NCI-H774 (cell line): ENCODE measurements at regions not wholly inside any gene's neighbourhood (a gene's known extent, or its start where the extent isn't known, plus 50 kb on each side); places are given as distances from the start of the nearest gene placed in this dataset.
A peak's percentile ranks its signal among the peaks of the same experiment; 100 is the strongest.
"Not testable (repeated sequence)": the region's sequence is repeated elsewhere in the genome, so short reads cannot be mapped to it uniquely, and the experiment has no call there.

Experiments
- DNase-seq: peaks from one replicate; lab custom pipeline; 2025; lab: John Stamatoyannopoulos, UW

DNA sequence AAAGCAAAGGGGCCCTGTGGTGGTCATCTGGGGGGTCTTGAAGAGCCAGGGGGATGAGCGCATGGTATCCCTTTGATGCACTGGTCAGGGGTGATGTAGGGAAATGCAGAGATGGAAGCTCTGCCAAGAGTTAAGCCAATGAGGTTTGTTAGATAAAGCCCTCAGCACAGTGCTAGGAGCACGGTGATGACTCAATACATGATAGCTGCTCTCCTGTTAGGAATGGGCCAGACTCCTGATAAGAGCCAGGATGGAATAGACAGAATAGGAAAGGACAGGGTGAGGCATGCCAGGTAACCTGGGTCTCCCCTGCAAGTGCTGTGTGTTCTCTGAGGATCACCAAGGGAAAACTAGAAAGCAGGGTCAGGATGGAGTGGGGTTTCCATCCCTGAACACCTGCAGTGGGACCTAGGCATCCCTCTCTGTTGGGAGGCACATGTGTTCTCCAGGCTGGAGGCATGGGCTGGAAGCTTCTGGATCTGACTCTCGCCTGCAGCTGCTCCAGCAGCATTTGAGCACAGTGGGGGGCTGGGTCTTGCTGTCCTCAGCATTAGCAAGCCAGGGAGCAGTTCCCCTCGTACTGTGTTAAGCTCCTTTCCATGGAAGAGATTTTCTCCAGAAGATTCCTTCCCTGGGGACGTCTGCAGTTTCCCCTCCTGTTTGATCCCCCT, 71.8 kb upstream of the TIAM2 start:
- no peak for DNase-seq

DNA sequence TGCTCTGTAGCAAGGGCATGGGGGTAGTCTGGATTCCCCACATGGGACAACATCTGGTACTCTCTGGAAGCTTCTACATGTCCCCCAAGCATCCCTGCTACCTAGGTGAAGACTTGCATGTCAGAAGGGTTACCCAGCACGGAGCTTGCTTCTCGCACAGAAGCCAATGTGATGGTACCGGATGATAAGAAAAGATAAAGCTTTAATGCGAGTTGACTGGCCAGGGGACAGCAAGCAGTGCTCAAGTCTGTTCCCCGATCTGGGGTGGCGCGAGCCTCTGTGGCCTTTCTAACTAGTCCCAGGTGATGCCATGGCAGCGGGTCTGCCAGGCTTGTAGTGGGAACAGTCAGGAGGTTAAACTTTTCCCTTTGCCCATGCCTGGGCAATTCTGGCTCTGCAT, 70.0 kb upstream of the TIAM2 start:
- no peak for DNase-seq

DNA sequence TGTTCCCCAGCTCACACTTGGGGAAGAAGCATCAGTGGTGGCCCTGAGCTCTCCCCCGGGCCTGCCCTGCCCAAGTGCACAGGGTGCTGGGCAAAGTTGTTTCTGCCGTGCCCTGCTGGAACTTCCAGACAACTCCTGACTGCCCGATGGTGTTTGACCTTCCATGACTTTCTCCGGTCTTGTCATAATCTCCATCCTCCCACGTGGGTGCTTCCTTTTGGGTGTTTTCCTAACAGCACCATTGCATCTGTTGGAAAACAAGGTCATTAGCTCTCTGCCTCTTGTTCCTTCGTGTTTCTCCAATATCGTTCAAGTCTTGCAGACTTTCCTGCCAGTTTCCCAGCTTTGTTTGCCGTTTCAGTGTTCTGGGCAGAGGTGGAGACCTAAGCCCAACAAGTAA, 68.7 kb upstream of the TIAM2 start:
- no peak for DNase-seq

DNA sequence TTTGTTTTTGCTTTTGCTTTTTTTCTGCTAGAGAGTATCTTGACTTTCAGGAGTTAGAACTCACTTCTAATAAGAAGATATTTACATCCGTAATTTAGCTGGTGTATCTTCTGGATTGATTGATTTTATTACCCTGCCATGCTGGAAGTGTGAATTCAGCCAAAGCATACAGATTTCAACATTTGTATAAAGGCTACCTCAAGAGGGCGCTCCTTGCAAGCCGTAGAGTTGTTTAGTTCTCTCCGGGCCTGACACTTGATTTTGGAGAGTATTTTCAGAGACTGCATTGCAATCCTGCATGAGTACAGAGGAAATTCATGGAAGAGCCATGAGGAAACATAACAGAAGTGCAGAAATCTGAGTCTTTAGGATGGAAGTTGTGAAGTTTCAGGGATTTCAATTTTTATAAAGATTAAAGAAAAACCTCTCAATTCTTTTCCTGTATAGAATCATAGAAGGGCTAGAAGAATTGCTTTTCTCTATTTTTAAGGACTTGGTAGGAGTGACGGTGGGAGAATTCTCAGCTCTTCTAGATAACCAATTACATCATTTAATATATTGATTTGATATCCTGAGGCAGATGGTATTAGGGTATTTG, 66.7 kb upstream of the TIAM2 start:
- peak; percentile 60 for DNase-seq

DNA sequence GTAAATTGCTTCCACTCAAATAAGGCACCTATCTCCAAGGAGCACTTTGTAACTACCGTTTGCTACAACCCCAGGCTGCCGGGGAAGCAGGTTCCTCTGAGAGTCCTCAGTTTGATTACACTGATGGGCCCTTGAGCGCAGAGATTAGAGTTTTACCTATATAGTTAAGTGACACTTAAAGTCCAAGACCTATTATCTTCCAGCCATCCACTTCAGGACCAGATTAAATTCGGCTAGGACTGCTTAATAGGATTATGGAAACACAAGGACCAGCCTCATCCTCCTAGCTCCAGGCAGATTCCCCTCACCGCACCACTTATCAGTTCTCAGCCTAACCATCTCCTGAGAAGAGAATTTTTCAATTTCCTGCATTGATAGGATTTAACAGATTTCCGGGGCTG, 64.7 kb upstream of the TIAM2 start:
- DNase-seq: no peak

- no peak for DNase-seq
Measured at GRCh38 chr6:154931711-154932424, 63.2 kb upstream of the TIAM2 start.

DNA sequence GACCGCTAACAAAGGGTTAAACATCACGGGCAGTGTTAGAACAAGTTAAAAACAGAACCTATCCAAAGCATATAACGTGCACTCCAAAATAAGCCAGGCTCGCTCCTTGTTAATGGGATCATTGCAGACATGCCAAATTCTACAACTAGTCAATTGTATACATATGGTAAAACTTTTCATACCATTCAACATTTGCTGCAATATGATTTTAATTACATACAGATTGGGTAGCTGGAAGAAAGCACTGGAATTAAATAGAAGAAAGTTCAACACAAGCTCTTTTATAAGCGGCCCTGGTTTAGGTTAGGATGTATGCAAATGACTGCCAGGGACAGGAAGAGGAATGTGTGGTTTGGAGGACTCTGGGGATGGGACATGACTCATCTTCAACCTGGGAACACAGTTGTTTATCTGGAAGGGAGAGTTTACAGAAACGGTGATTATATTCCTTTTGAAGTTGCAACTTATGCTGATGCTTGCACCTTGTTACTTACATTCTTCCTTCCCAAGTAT, 62.5 kb upstream of the TIAM2 start:
- DNase-seq: no peak

- no peak for DNase-seq
Measured at GRCh38 chr6:154933181-154933827, 61.8 kb upstream of the TIAM2 start.

DNA sequence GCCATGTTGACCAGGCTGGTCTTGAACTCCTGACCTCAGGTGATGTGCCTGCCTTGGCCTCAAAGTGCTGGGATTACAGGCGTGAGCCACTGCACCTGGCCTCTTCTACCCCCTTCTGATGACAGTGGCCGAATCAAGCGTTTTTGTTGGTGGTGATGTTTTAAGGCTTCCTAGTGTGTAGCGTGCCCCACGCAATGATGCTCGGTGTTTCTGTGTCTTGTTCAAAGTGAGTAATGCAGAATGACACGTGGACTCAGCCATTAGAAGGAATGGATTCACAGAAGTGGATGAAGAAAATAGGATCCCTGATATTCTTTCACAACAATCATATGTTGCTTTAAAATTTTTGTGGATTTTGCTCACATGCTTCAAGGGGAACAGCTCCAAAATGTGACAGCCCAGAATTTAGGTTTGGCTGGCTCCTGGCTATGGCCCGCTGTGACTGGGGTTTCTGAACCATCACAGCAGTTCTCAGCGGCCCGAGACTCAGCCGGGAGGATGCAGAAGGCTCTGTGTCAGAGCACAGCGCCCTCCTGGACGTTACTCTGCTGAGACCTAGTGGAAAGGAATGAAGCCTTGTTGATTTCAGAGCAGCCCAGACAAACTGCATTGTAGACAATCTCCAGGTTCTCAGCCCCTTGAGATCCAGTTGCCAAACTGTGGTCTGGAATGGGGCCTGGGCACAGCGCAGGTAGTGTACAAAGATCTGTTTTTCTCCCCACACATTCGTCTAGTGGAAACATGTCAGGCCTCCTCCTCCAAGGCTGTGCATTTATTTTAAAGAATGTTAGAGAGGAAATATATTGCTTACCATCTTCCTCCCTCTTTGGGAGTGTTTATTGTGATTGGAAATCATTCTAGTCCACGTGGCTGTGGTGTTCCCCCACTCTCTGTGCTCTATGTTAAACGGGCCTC, 57.6 kb upstream of the TIAM2 start:
- no peak for DNase-seq

DNA sequence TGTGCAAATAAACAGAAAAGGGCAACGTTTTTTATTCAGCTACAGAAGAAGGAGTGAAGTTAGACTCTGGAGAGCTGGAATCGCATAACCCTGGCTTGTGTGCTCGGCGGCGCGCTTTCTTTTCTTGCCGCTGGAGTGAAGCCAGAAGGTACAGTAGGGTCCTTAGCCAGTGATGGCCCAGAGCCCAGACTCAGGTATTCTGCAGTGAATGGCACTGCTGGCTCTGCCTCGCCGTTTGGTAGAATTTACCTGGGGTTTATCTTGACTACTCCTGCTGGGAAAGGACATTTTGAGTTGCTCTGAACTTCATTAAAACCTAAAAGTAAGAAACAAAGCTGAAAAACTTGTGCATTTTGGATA, 56.9 kb upstream of the TIAM2 start:
- DNase-seq: no peak

DNA sequence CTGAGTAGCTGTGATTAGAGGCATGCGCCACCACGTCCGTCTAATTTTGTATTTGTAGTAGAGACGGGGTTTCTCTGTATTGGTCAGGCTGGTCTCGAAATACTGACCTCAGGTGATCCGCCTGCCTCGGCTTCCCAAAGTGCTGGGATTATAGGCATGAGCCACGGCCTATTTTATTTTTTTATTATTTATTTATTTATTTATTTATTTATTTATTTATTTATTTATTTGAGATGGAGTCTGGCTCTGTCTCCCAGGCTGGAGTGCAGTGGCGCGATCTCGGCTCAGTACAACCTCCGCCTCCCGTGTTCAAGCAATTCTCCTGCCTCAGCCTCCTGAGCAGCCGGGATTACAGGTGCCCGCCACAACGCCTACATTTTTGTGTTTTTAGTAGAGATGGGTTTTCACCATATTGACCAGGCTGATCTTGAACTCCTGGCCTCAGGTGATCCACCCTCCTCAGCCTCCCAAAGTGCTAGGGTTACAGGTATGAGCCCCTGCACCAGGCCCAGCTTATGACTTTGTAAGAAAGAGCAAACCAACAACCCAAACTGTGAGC, 56.3 kb upstream of the TIAM2 start:
- not testable (repeated sequence) for DNase-seq

- DNase-seq: no peak
Measured at GRCh38 chr6:154942770-154943169, 52.3 kb upstream of the TIAM2 start.

DNA sequence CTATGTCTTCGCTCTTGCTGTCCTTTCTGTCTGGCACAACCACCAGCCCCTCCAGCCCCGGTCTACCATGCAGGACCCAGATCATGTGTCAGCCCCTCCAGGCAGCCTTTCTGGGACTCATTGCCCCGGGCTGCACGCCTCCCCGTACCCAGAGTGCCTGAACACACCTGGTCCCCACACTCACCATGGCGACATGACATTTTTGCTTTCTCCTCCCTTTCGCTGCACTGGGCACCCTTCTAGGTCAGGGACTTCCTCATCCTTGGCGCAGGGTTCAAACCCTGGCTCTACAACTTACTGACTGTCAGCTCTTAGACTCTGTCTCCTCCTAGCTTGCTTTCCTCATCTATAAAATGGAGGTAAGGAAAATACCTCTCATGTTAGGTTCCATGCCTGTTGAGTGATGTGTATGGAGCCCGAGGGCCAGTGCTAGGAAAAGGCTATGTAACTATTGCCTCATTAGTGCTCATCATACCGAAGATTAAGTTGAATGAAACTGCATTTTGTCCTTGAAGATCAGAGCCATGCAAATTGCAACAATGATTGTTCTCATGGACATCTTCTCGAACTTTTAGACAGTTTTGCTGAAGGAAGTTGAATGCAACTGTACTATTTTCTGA, 49.7 kb upstream of the TIAM2 start:
- DNase-seq: no peak
